NT2/D1 (cell line): ENCODE measurements at regions not wholly inside any gene's neighbourhood (a gene's known extent, or its start where the extent isn't known, plus 50 kb on each side); places are given as distances from the start of the nearest gene placed in this dataset.

Experiments
- DNase-seq: peaks from one replicate; pipeline ENCODE4 v3.0.0-alpha.2; 2011; ENCODE audit warnings: low read depth, low spot score
- H3K27me3 ChIP-seq: 2 replicates; pipeline ENCODE4 v1.6.0; 2011; ENCODE audit warnings: mild to moderate bottlenecking; ENCODE audit not compliant: insufficient read length, insufficient read depth
- H3K36me3 ChIP-seq: 2 replicates; pipeline ENCODE4 v1.6.1; 2011; ENCODE audit warnings: mild to moderate bottlenecking, low read length, mixed read lengths; ENCODE audit not compliant: insufficient read depth, insufficient read length
- H3K4me1 ChIP-seq: 2 replicates; pipeline ENCODE4 v1.5.1; 2011; ENCODE audit not compliant: insufficient read depth, insufficient read length
- H3K4me3 ChIP-seq: 2 replicates; pipeline ENCODE4 v1.5.1; 2011; ENCODE audit warnings: low read depth; ENCODE audit not compliant: insufficient read length
- H3K9ac ChIP-seq: 2 replicates; pipeline ENCODE4 v1.6.0; 2011; ENCODE audit warnings: low read depth; ENCODE audit not compliant: insufficient read length
- H3K9me3 ChIP-seq: 2 replicates; pipeline ENCODE4 v1.5.1; 2011; ENCODE audit warnings: mild to moderate bottlenecking, low read length; ENCODE audit not compliant: insufficient read depth
- SUZ12 ChIP-seq: IDR thresholded peaks from 2 replicates; pipeline ENCODE4 v1.6.1; 2011; ENCODE audit not compliant: insufficient read length, insufficient read depth; ENCODE audit errors: extremely low read depth
- YY1 ChIP-seq: IDR thresholded peaks from 2 replicates; pipeline ENCODE4 v1.6.1; 2011; ENCODE audit not compliant: insufficient read length, insufficient read depth
- ZNF274 ChIP-seq: IDR thresholded peaks from 2 replicates; pipeline ENCODE4 v1.6.1; 2011; ENCODE audit warnings: mild to moderate bottlenecking, low read depth, low read length

DNA sequence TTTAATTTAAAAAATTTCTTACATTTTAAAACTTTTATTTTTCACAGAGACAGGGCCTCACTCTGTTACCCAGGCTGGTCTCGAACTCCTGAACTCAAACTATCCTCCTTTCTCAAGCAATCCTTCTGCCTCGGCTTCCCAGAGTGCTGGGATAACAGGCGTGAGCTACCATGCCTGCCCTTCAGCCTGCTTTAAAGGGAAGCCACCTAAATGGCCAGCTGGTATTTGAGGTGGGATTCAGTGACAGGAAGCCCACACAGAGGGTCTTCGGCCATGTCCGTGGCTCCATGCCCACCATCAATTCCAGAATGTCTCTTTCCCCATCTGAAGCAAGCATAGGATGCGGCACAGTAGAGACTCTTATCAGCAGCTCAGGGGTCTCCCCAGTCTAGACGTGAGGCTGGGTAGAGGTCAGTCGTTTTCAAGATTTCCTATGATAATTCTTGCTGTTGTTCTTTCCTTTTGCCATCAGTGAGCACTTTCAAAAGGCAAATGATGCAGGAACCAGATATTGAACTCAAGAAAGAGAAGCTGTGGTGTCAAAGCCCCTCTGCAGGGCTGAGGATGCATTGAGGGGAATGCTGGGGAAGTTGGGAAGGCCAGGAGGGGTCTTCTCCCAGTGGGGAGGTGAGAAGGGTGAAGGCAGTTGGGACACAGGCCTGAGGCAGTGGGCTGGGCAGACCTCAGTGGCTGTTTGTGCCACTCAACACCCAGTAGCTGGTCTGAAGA is 291.5 kb upstream of the IGFBP3 start:
- no peak overlapping the region for H3K9ac ChIP-seq
- no peaks in the 10 kb centered on the region for H3K4me1 ChIP-seq
- no peaks in the 10 kb centered on the region for H3K9me3 ChIP-seq
- DNase-seq = no peak
- H3K36me3 ChIP-seq = no peaks in the 10 kb centered on the region
- no peak overlapping the region for H3K4me3 ChIP-seq
- TF ChIP-seq YY1 (no peak), SUZ12 (no peak), ZNF274 (no peak)
- no peaks in the 10 kb centered on the region for H3K27me3 ChIP-seq

DNA sequence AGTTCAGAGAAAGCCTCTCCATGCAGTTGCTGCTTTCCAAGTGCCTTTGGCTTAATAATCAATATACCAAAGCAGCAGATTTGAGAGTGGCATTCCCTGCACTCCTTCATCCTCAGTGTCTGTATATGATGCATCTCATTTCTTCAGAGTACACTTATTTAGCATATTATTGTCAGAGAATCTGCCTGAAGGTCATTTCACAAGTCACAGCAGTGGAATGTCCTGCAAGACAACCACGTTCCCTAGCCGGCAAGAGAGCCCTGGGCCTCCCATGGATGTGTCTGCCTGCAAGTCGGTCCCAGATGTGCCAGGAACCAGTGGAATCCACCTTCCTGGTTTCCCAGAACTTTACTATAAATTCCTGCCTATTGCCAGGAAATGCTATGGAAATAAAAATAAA is 289.4 kb upstream of the IGFBP3 start:
- Histone ChIP-seq H3K4me3 (no peak overlapping the region), H3K4me1 (no peaks in the 10 kb centered on the region), H3K9ac (no peak overlapping the region), H3K9me3 (no peaks in the 10 kb centered on the region), H3K27me3 (no peaks in the 10 kb centered on the region), H3K36me3 (no peaks in the 10 kb centered on the region)
- DNase-seq = no peak
- TF ChIP-seq ZNF274 = no peak
- TF ChIP-seq SUZ12 = no peak
- TF ChIP-seq YY1 = no peak

DNA sequence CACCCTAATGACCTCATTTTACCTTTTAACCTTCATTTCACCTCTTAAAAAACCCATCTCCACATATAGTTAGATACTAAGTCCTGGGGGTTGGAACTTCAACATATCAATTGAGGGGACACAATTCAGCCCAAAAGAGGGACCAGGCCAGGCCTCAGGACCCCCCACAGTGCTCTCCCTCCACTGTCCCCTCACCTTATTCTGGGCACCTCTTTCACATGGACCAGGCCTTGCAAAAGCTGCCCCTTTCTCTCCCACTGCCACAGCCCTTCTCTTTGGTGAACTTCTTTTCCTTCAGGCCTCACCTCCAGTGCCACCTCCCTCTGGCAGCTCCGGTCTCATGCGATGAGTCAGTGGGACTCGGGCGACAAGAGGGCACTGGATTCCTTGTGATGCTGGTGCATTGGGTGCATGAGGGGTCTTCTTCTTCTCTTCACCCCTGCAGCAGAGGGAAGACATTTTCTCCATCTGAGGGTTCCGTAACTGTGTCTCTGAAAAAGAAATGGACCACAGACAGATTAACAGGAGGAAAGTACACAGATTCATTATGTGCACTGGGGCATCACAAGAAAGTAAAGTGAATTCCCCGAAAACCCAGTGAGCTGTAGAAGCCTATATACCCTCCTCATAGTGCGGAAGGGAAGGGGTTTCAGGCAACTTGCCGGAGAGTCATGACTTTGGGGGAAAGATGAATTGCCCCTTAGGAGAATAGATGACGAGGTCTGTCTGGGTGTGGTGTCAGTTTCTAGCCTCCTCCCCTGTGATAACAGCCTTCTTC is 288.7 kb upstream of the IGFBP3 start:
- H3K4me3 ChIP-seq = no peak overlapping the region
- DNase-seq = no peak
- H3K9ac ChIP-seq = no peak overlapping the region
- no peaks in the 10 kb centered on the region for H3K36me3 ChIP-seq
- no peaks in the 10 kb centered on the region for H3K4me1 ChIP-seq
- TF ChIP-seq YY1 = no peak
- no peak for TF ChIP-seq SUZ12
- no peak for TF ChIP-seq ZNF274
- H3K9me3 ChIP-seq = no peaks in the 10 kb centered on the region
- H3K27me3 ChIP-seq = no peaks in the 10 kb centered on the region

- Histone ChIP-seq H3K36me3 (no peaks in the 10 kb centered on the region), H3K4me1 (no peaks in the 10 kb centered on the region), H3K4me3 (no peak overlapping the region), H3K9me3 (no peaks in the 10 kb centered on the region), H3K27me3 (no peaks in the 10 kb centered on the region), H3K9ac (no peak overlapping the region)
- TF ChIP-seq YY1 (no peak), ZNF274 (no peak), SUZ12 (no peak)
- no peak for DNase-seq
These were observed 287.8 kb upstream of the IGFBP3 start for GRCh38 chr7:46208635-46209525.

DNA sequence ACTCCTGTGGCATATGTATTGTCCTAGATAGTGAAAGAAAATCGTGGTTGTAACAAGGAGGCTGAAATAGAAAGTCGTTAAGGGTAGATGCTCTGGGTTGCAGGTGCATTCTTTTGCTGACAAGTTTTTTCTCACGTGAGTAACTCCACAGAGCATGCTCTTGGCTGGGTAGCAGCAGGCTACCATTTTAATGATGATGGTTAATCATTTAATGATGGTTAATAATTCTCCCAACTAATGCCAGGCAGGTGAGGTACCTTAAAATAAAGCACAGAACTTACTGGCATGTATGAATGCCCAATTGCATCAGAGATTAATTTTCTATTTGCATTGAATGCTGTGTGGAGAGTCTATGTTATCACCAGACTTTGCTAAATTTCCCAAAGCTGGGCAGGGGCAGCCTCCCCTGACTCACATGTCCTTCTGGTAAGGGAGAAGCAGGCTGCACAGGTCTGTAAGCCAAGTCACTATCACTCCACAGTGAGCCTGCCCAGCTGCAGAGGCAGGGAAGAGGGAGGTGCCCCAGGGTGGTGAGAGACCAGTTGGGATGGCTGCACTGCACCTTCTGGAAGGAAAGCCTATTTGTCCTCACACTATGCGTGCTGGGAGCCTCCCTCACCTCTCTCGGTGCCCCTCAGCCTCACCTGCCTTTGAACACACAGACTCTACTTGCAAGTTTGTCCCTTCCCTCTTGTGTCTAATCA is 287.0 kb upstream of the IGFBP3 start:
- no peak for TF ChIP-seq SUZ12
- no peak for TF ChIP-seq YY1
- no peak for TF ChIP-seq ZNF274
- Histone ChIP-seq H3K36me3 (no peaks in the 10 kb centered on the region), H3K9ac (no peak overlapping the region), H3K4me3 (no peak overlapping the region), H3K9me3 (no peaks in the 10 kb centered on the region), H3K27me3 (no peaks in the 10 kb centered on the region), H3K4me1 (no peaks in the 10 kb centered on the region)
- DNase-seq = no peak

GRCh38 chr7:46206476-46207060 is 285.5 kb upstream of the IGFBP3 start:
- H3K27me3 ChIP-seq = no peaks in the 10 kb centered on the region
- no peak overlapping the region for H3K9ac ChIP-seq
- TF ChIP-seq YY1 = no peak
- TF ChIP-seq ZNF274 = no peak
- TF ChIP-seq SUZ12 = no peak
- no peak for DNase-seq
- H3K4me3 ChIP-seq = no peak overlapping the region
- no peaks in the 10 kb centered on the region for H3K9me3 ChIP-seq
- no peaks in the 10 kb centered on the region for H3K4me1 ChIP-seq
- H3K36me3 ChIP-seq = no peaks in the 10 kb centered on the region
